T-helper 17 cell (primary cell): ENCODE measurements at regions not wholly inside any gene's neighbourhood (a gene's known extent, or its start where the extent isn't known, plus 50 kb on each side); places are given as distances from the start of the nearest gene placed in this dataset.

Experiments used
- ATAC-seq: fragments of 150-1000 bp; cut with Tn5 transposase; 2 replicates; pipeline ENCODE4 v1.10.0; 2021; ENCODE audit warnings: mild to moderate bottlenecking, moderate library complexity
- DNase-seq, 3 donors: peaks; one replicate each; pipeline versions ENCODE4 v3.0.0 to v3.0.0-alpha.2; 2020 to 2021
- H3K9me3 ChIP-seq: one replicate; pipeline ENCODE4 v1.7.0; 2013; ENCODE audit warnings: low read length, mild to moderate bottlenecking; ENCODE audit not compliant: control insufficient read depth, poor library complexity, severe bottlenecking
- H3K27ac Mint-ChIP-seq: one replicate; pipeline ENCODE4 v1.8.0; 2022; ENCODE audit warnings: mild to moderate bottlenecking, moderate library complexity, mixed read lengths
- H3K27me3 Mint-ChIP-seq: one replicate; pipeline ENCODE4 v1.8.0; 2022; ENCODE audit warnings: mixed read lengths
- H3K36me3 Mint-ChIP-seq: one replicate; pipeline ENCODE4 v1.8.0; 2022; ENCODE audit warnings: low read depth, mixed read lengths
- H3K4me1 Mint-ChIP-seq: one replicate; pipeline ENCODE4 v1.8.0; 2022; ENCODE audit warnings: mild to moderate bottlenecking, mixed read lengths
- H3K4me3 Mint-ChIP-seq: one replicate; pipeline ENCODE4 v1.8.0; 2022; ENCODE audit warnings: mild to moderate bottlenecking, moderate library complexity, mixed read lengths

DNA sequence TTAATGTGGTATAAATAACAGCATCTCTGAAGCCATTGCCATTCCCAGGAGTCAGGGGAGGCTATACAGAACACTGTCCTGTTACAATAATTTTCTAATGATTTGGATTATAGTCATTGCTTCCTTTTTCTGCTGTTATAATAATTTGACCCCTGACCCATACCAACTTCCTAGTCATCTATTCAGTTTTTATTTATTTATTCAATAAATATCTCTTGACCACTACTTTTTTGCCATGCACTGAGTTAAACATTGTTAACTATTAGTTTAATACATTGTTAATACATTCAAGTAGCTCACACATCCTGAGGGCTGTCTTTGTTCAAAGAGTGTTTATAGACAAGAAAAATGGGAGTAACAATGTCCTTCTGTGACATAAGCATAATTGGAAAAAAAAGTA, 235.5 kb upstream of the MEOX2 start:
- Mint-ChIP-seq H3K4me1 (no peaks in the 10 kb centered on the region), H3K27ac (no peak overlapping the region), H3K27me3 (no peaks in the 10 kb centered on the region), H3K4me3 (no peak overlapping the region), H3K36me3 (no peaks in the 10 kb centered on the region)
- DNase-seq, result no peak
- H3K9me3 ChIP-seq, result no peaks in the 10 kb centered on the region
- ATAC-seq, result no peak

DNA sequence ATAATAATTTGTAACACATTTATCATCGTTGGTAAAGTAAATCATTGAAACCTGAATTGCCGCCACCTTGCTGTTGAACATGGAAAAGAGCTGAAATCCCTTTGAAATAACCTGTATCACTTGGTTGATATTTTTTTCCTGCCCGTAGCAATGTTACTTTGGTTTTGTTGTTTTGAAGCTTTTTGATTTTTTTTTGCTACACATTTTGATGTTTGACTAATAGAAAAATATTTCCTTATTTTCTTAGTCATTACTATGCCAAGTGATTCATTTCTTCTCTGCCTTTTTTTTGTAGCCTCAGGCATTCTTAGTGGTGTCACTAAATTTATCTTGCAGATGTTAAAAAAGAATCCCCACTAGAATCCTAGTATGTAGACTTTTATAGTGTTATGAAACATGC, 235.1 kb upstream of the MEOX2 start:
- H3K4me3 Mint-ChIP-seq, result no peak overlapping the region
- H3K27ac Mint-ChIP-seq, result no peak overlapping the region
- no peaks in the 10 kb centered on the region for H3K36me3 Mint-ChIP-seq
- ATAC-seq, result no peak
- no peaks in the 10 kb centered on the region for H3K4me1 Mint-ChIP-seq
- no peaks in the 10 kb centered on the region for H3K9me3 ChIP-seq
- DNase-seq, result no peak
- H3K27me3 Mint-ChIP-seq, result no peaks in the 10 kb centered on the region

DNA sequence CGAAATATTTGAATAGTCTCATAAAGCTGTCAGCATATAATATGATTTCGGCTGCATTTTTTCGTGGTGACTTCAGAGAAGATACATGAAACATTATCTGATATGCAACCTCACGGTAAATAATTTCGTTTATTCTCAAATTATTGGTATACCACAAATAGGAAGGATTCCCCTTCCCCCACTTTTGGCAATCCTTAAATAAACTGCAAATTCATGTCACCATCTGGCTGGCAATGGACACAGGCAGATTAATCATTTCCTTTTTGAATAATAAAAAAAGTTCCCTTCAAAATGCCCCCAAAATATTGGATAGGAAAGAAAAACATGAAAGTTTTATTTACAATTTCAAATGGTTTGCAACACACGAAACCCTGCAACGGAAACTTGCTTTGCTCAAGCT, 234.5 kb upstream of the MEOX2 start:
- no peaks in the 10 kb centered on the region for H3K9me3 ChIP-seq
- Mint-ChIP-seq H3K27me3 (no peaks in the 10 kb centered on the region), H3K36me3 (no peaks in the 10 kb centered on the region), H3K4me1 (no peaks in the 10 kb centered on the region), H3K4me3 (no peak overlapping the region), H3K27ac (no peak overlapping the region)
- ATAC-seq, result no peak
- no peak for DNase-seq

DNA sequence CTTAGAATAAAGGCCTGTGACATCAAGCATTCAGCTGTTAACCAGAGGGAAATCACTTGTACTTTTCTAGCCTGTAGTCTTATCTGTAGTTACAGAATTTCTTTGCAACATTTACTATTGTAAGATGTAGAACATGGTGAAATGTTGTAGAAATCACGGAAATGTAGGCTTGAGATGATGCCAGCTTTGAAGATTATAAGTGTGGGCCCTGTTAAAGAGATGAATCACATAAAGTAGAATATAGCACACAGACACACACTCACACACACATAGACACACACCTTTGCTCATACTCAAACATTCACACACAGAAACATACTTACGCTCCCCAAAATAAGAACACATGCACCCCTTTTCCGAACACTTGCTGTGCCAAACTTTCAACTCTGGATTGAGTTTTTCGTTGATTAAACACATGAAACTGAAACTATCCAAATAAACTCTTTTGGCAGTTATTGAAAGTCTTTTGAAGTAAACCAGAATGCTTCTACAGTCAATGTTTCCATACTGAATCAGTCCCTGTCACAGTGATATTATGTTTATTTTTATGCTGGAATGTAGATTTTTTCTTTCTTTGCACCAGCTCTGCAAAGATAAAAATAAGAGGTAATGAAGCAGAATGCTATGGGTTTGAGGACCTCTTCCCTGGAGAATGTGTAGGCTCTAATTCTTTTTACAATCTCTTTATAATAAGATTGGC, 230.3 kb upstream of the MEOX2 start:
- no peak for DNase-seq

DNA sequence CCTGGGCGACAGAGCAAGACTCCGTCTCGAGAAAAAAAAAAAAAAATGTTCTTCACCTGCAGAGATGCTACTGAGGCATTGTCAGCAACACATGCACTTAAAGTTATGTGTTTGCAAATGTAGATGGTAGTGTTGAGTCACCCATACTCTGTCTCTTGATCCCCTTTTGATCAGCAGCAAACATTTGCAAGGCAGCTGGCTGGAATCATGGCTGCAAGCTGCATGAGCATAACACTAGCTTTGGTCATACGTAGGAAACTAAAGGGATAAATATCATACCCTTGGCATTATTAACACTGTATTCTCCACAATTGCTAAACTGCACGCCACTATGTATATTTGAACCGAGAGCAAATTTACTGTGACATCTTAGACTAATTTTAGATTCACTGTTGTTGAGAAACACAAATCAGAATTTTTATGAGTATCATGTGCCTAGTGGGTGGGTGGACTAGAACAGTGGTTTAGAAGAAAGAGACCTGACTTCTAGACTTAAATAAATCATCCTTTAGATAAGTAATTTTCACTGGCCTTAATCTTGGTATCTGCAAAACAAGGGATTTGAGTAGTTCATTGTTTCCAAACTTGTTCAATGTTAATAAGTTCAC, 229.3 kb upstream of the MEOX2 start:
- Mint-ChIP-seq H3K4me1 (no peaks in the 10 kb centered on the region), H3K27me3 (no peaks in the 10 kb centered on the region), H3K4me3 (no peak overlapping the region), H3K36me3 (no peaks in the 10 kb centered on the region), H3K27ac (no peak overlapping the region)
- DNase-seq, result no peak
- no peak for ATAC-seq
- H3K9me3 ChIP-seq, result no peaks in the 10 kb centered on the region

More for the DNA sequence above, 230.3 kb upstream of the MEOX2 start:
- H3K9me3 ChIP-seq, result no peaks in the 10 kb centered on the region
- H3K27me3 Mint-ChIP-seq, result no peaks in the 10 kb centered on the region
- no peaks in the 10 kb centered on the region for H3K36me3 Mint-ChIP-seq
- H3K4me1 Mint-ChIP-seq, result no peaks in the 10 kb centered on the region
- ATAC-seq, result no peak
- no peak overlapping the region for H3K4me3 Mint-ChIP-seq
- H3K27ac Mint-ChIP-seq, result no peak overlapping the region

DNA sequence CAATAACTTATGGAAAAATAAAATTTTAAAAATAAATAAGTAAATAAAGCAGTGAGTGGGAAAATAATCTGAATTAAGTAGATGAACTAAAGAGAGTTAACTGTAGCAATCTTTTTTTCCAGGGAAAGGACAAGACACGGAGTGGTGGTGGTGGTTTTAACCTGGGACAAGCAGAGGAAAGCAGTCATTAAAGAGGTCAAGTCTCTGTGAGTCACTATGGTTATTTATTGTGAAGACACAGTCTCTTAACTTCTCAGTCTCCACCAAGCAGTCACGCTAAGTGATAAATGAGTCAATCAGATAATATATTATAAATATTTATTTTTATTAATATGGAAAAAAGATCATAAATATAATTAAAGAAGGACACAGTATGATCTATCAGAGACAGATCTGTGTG, 228.1 kb upstream of the MEOX2 start:
- no peaks in the 10 kb centered on the region for H3K9me3 ChIP-seq
- H3K36me3 Mint-ChIP-seq, result no peaks in the 10 kb centered on the region
- H3K4me3 Mint-ChIP-seq, result no peak overlapping the region
- H3K27ac Mint-ChIP-seq, result no peak overlapping the region
- no peaks in the 10 kb centered on the region for H3K4me1 Mint-ChIP-seq
- H3K27me3 Mint-ChIP-seq, result no peaks in the 10 kb centered on the region
- DNase-seq (no peak), ATAC-seq (no peak)

DNA sequence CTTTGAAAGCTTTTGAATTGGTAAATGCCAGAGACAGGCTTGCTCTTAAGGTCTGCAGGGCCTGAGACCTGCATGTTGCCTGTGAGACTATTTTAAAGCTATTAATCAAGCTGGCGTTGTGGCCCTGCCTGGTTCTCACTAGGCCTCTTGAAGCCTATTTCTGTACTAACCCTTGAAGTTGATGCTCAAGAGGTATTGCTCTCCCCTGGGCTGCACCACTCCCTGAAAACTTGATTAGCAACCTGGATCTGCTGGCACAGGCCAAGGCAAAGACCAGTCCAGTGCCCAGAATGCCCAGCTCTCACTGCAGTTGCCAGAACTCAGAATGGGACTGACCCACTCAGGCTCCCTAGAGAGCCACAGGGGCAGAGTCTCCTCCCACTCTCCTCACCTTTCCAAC, 220.0 kb upstream of the MEOX2 start:
- Mint-ChIP-seq H3K27ac (no peak overlapping the region), H3K36me3 (no peaks in the 10 kb centered on the region), H3K4me1 (no peaks in the 10 kb centered on the region), H3K4me3 (no peak overlapping the region), H3K27me3 (no peaks in the 10 kb centered on the region)
- DNase-seq (no peak), ATAC-seq (no peak)
- no peaks in the 10 kb centered on the region for H3K9me3 ChIP-seq

DNA sequence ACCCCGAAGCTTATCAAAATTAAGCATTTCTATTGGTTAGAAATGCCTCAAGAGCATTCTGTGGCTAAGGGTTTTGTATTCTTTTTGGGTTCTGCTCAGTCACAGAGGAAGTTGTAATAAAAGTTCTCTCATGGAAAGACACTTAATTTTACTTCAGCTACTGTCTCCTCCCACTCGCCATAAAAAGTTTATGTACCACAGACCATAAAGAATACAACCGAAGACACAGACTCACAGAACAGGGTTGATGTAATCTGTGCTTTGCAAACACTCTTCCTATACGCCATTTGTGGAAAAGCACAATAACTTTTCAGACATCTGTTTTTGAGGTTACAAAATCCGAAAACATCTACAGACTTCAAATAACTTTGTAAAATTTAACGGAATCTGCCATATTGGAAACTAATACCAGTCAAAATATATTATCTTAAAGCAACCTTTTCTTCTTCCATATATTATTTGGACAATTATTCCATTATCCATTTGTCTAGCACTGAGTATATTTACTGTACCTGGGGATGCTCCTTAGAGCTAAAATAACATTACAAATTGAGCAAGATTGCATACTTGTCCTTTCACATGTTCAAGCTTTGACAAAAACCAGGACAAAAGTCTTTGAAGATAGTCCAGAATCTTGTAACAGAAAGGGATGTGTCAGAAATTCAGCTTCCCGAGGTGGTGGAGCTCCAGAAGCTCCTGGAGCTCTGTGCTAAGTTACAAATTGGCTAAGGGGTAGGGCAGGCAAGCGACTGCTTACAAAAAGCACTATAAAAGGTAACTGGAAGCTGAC, 219.0 kb upstream of the MEOX2 start:
- no peak for DNase-seq
- no peak for ATAC-seq
- Mint-ChIP-seq H3K27ac (no peak overlapping the region), H3K36me3 (no peaks in the 10 kb centered on the region), H3K27me3 (no peaks in the 10 kb centered on the region), H3K4me3 (no peak overlapping the region), H3K4me1 (no peaks in the 10 kb centered on the region)
- H3K9me3 ChIP-seq, result no peaks in the 10 kb centered on the region

DNA sequence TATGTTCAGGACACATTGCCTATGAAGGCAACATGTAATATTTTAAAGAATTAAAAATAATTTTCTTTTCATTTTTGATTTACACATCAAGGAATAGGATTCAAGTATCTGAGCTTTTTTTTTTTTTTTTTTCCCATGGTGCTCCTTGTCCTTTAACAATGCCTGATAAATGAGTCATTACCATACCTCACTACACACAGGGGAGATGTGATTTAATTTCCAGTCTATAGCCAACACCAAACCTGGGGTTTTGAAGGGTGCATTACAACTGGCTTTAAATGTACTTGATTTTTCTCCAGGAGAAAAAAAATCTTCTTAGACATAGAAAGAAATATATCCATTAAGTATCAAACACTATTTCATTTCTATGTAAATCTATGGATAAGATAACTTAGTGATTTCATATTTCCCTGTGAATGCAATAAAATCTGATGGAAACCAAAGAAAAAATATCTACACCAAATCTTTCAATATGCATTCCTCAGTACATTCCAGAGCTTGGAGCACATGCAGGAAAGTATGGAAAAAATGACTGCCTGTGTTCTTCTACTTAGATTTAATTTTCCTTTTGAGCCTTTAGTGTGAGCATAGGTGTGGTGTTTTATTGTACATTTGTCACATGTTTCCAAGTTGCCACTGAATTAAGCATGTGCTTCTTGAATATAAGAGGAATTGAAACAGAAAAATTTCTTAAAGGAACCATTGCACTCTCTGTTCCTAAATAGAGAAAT, 204.8 kb upstream of the MEOX2 start:
- no peak overlapping the region for H3K27ac Mint-ChIP-seq
- H3K9me3 ChIP-seq, result no peaks in the 10 kb centered on the region
- ATAC-seq (no peak), DNase-seq (no peak)
- no peaks in the 10 kb centered on the region for H3K36me3 Mint-ChIP-seq
- no peaks in the 10 kb centered on the region for H3K4me1 Mint-ChIP-seq
- H3K4me3 Mint-ChIP-seq, result no peak overlapping the region
- H3K27me3 Mint-ChIP-seq, result no peaks in the 10 kb centered on the region

DNA sequence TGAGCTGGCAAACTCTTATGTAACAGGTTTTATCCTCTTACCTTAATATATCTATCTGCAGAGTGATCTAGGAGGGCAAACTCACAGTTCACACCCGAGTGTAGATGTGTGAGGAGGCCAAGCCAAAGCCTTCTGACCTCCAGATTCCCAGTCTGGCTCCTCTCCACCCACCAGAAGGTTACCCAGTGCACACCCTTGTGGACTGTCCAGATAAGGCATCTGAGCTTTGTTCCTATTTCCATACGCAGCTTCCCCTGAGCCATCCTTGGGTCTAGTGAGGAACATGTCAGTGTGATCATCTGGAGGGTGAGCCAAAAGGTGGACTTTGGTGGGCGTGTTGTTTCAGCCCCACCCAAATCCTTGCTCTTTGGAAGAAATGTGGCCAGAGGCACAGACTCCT, 203.0 kb upstream of the MEOX2 start:
- Mint-ChIP-seq H3K4me1 (no peaks in the 10 kb centered on the region), H3K4me3 (no peak overlapping the region), H3K36me3 (no peaks in the 10 kb centered on the region), H3K27ac (no peak overlapping the region), H3K27me3 (no peaks in the 10 kb centered on the region)
- ATAC-seq (no peak), DNase-seq (no peak)
- no peaks in the 10 kb centered on the region for H3K9me3 ChIP-seq

DNA sequence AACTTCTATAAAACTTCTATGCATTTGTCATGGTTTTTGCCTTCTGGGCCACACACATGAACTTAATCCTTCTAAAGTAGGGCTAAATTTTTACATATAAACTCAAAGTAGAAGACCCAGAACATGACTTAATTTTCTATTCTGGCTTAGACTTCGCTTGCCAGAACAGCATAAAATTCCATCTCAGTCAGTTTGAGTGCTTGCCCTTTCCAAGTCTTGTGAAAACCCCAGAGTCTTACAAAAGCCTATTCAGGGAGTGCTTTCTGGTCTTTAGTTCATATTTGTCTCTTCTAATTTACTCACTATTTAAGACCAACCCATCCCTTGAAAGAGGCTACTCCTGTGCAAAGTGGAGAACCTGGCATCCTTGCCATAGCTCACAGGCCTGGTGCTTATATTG, 201.6 kb upstream of the MEOX2 start:
- DNase-seq (no peak), ATAC-seq (no peak)
- Mint-ChIP-seq H3K36me3 (no peaks in the 10 kb centered on the region), H3K4me3 (no peak overlapping the region), H3K27ac (no peak overlapping the region), H3K4me1 (no peaks in the 10 kb centered on the region), H3K27me3 (no peaks in the 10 kb centered on the region)
- H3K9me3 ChIP-seq, result no peaks in the 10 kb centered on the region

DNA sequence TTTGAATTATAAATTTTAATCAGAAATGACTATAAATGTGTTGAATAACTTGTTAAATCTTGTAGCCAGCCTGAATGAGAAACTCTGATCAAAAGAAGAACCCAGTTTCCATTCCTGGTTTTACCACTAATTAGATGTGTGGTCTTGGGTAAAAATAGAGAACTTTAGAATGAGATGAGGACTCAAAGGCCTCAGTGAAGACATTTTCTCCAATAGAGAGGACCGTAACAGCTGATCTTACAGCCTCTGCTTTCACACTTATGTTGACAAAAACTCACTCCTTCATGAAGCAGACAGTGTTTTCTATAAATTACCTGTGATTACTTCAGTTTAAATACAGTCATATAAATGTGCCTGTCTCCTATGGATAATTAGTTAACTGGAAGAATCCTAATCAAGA, 200.1 kb upstream of the MEOX2 start:
- Mint-ChIP-seq H3K4me3 (no peak overlapping the region), H3K36me3 (no peaks in the 10 kb centered on the region), H3K27ac (no peak overlapping the region), H3K4me1 (no peaks in the 10 kb centered on the region), H3K27me3 (no peaks in the 10 kb centered on the region)
- ATAC-seq (no peak), DNase-seq (no peak)
- H3K9me3 ChIP-seq, result no peaks in the 10 kb centered on the region

DNA sequence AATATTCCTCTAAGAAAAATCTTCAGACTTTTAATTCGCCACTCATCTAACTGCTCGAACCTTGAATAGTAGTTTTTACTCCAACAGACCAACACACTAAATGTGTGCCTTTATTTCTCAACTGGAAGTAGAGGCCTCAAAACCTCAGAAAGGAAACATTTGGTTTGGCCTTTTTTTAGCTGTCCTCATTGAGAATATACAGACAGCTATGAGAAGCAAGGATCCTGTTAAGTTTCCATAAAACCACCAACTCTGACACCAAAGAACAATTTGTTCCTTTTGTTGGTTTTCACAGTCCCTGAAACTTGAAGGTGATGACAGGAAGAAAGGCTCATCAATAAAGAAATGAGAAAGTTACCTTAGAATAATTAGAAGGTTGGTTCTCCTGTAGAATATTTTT, 199.2 kb upstream of the MEOX2 start:
- Mint-ChIP-seq H3K4me3 (no peak overlapping the region), H3K27me3 (no peaks in the 10 kb centered on the region), H3K27ac (no peak overlapping the region), H3K4me1 (no peaks in the 10 kb centered on the region), H3K36me3 (no peaks in the 10 kb centered on the region)
- ATAC-seq, result no peak
- H3K9me3 ChIP-seq, result no peaks in the 10 kb centered on the region
- no peak for DNase-seq
